ENCODE measurements at regions not wholly inside any gene's neighbourhood (a gene's known extent, or its start where the extent isn't known, plus 50 kb on each side); places are given as distances from the start of the nearest gene placed in this dataset.

DNA sequence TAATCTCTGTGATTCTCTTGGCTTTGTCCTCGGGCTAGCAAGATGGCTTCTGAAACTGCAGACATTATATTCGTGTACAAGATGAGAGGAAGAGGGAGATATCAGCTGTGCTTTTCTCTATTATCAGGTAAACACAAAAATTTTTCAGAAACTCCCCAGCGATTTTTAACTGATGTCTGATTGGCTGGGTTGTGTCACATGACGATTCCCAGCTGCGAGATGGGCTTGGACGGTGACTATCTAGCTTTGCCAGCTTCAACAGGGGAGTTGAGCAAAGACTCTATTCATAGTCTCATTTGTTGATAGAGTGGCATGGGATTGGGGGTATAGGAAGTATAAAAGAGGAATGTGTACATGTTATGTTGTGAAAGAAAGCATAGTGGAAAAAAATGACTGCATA, 248.8 kb upstream of the AZI2 start:
- TF ChIP-seq POLR2AphosphoS5 (IDR thresholded peaks at IDR 0.05; ENCODE audit: borderline replicate concordance, low read depth, low read length) (no peak), FOXP2 (optimal IDR thresholded peaks at IDR 0.05; ENCODE audit: control extremely low read depth, extremely low read length, insufficient read depth) (no peak), EZH2 (IDR thresholded peaks at IDR 0.05) (no peak)
- H3K27ac ChIP-seq = no peak overlapping the region
- no peak for DNase-seq (ENCODE audit: low read depth, low spot score)
- no peaks in the 10 kb centered on the region for H3K36me3 ChIP-seq (ENCODE audit: insufficient read depth, low read length)
- H3K4me3 ChIP-seq = no peak overlapping the region
- no peaks in the 10 kb centered on the region for H3K9me3 ChIP-seq (ENCODE audit: low read depth, low read length)
- no peak overlapping the region for H3K9ac ChIP-seq (ENCODE audit: insufficient read length)

DNA sequence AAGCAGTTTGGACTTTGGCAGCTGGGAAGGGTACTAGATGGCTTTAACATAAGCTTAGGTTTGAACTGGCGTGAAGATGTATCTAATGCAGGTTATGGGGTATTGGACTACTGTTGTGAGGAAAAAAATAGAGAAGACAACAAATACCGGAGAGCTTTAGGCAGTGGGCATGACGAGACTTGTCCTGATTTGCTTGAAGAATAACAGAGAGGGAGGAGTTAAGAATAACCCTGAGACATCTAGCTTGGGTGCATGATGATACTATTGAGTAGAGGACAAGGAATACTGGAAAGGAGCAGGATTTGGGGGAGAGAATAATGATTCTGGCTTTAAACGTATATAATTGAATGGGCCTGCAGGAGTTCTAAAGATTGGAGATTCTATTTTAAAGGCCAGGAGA, 249.5 kb upstream of the AZI2 start:
- H3K4me3 ChIP-seq = no peak overlapping the region
- H3K27ac ChIP-seq = no peak overlapping the region
- H3K9me3 ChIP-seq (ENCODE audit: low read depth, low read length) = no peaks in the 10 kb centered on the region
- no peak for DNase-seq (ENCODE audit: low read depth, low spot score)
- no peaks in the 10 kb centered on the region for H3K36me3 ChIP-seq (ENCODE audit: insufficient read depth, low read length)
- TF ChIP-seq POLR2AphosphoS5 (IDR thresholded peaks at IDR 0.05; ENCODE audit: borderline replicate concordance, low read depth, low read length) = no peak
- no peak for TF ChIP-seq FOXP2 (optimal IDR thresholded peaks at IDR 0.05; ENCODE audit: control extremely low read depth, extremely low read length, insufficient read depth)
- TF ChIP-seq EZH2 (IDR thresholded peaks at IDR 0.05) = no peak
- no peak overlapping the region for H3K9ac ChIP-seq (ENCODE audit: insufficient read length)

DNA sequence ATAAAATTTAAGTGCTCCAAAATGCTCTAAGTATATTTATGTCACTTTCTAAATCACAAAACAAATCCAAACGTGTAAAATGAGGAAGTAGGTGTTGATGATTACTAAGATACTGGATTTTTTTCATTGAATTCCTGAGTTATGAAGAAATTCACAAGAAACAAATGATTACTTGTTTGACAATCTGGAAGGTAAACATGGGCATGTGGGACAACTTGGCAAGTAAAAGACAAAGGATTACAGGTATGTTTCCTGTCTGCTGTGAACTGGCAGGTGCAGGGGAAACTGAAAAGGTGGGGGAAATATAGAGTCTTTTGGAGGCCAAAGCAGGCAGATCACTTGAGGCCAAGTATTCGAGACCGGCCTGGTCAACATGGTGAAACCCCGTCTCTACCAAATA, 252.7 kb upstream of the AZI2 start:
- TF ChIP-seq POLR2AphosphoS5 (IDR thresholded peaks at IDR 0.05; ENCODE audit: borderline replicate concordance, low read depth, low read length) (no peak), FOXP2 (optimal IDR thresholded peaks at IDR 0.05; ENCODE audit: control extremely low read depth, extremely low read length, insufficient read depth) (no peak)
- Histone ChIP-seq H3K27ac (no peak overlapping the region), H3K4me3 (no peak overlapping the region), H3K9ac (ENCODE audit: insufficient read length) (no peak overlapping the region), H3K9me3 (ENCODE audit: low read depth, low read length) (no peaks in the 10 kb centered on the region), H3K36me3 (ENCODE audit: insufficient read depth, low read length) (no peaks in the 10 kb centered on the region)
- no peak for DNase-seq (ENCODE audit: low read depth, low spot score)

DNA sequence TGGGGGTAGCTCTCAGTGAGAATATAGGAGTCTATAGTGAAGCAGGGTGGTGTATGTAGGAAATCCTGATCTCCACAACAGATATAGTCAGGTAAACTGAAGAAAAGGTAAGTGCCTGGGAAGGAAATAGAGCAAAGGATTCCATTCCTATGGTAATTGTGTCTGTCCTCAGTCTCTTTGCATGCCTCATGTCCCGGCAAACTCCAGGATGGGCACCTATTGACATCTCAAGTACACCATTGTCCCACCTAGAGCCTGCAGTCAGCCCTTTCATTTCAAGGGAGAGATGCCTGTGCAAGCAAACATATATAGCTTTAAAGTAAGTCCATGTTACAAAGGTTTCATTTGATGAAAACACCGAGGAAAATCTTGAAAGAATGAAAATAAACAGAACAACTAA, 257.7 kb upstream of the AZI2 start:
- H3K36me3 ChIP-seq (ENCODE audit: insufficient read depth, low read length) = no peaks in the 10 kb centered on the region
- no peaks in the 10 kb centered on the region for H3K9me3 ChIP-seq (ENCODE audit: low read depth, low read length)
- no peak overlapping the region for H3K4me3 ChIP-seq
- TF ChIP-seq POLR2AphosphoS5 (IDR thresholded peaks at IDR 0.05; ENCODE audit: borderline replicate concordance, low read depth, low read length) (no peak), FOXP2 (optimal IDR thresholded peaks at IDR 0.05; ENCODE audit: control extremely low read depth, extremely low read length, insufficient read depth) (no peak), EZH2 (IDR thresholded peaks at IDR 0.05) (no peak)
- DNase-seq (ENCODE audit: low read depth, low spot score) = no peak
- H3K9ac ChIP-seq (ENCODE audit: insufficient read length) = no peak overlapping the region
- no peak overlapping the region for H3K27ac ChIP-seq

DNA sequence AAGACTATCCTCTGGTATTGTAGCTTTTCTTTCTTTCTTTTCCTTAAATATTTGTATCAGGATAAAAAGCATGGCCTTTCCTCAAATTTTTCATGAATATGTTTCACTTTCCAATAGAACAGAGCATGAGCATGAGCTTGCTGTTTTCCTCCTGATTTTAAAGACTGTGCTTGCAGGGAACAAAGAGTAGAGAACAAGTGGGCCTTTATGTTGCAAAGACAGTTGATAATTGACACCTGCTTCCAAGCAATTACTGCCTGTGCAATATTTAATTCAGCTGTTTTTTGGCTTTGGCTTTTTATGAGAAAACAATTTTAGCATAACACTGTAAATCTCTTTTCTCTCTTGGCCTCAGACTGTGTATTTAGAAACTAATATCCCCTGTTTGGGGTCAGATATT, 263.6 kb upstream of the AZI2 start:
- DNase-seq (ENCODE audit: low read depth, low spot score) = no peak
- Histone ChIP-seq H3K9ac (ENCODE audit: insufficient read length) (no peak overlapping the region), H3K4me3 (no peak overlapping the region), H3K27ac (no peak overlapping the region), H3K36me3 (ENCODE audit: insufficient read depth, low read length) (no peaks in the 10 kb centered on the region), H3K9me3 (ENCODE audit: low read depth, low read length) (no peaks in the 10 kb centered on the region)
- no peak for TF ChIP-seq EZH2 (IDR thresholded peaks at IDR 0.05)
- TF ChIP-seq FOXP2 (optimal IDR thresholded peaks at IDR 0.05; ENCODE audit: control extremely low read depth, extremely low read length, insufficient read depth) = no peak
- no peak for TF ChIP-seq POLR2AphosphoS5 (IDR thresholded peaks at IDR 0.05; ENCODE audit: borderline replicate concordance, low read depth, low read length)

DNA sequence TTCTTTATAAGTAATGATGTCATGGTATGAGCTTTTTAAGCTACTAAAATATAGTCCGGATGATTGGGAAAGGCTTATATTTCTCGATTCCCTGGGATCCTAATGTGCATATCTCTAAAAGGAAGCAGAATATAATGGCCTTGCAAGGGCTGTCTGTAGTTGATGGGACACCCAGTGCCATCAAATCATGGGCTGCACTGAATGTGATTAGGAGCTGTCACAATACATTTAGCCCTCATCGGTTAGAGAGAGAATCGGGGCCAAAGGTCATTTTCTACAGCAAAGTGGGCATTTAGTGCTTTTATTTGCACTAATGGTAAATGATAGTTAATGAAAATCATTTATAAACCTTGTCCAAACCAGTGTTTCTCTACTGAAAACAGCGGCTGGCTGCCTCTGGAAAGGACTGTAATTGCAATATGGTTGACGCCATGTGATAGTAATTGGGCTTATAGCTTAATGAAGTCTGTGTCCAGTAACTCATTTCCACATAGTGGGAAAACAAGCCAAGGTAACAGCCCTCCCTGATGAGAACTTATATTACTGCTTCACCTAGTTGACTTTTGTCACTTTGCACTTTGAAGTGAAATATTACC, 265.0 kb upstream of the AZI2 start:
- no peak for DNase-seq (ENCODE audit: low read depth, low spot score)
- H3K9me3 ChIP-seq (ENCODE audit: low read depth, low read length) = no peaks in the 10 kb centered on the region
- H3K36me3 ChIP-seq (ENCODE audit: insufficient read depth, low read length) = no peaks in the 10 kb centered on the region
- TF ChIP-seq EZH2 (IDR thresholded peaks at IDR 0.05) (no peak), FOXP2 (optimal IDR thresholded peaks at IDR 0.05; ENCODE audit: control extremely low read depth, extremely low read length, insufficient read depth) (no peak), POLR2AphosphoS5 (IDR thresholded peaks at IDR 0.05; ENCODE audit: borderline replicate concordance, low read depth, low read length) (no peak)
- no peak overlapping the region for H3K27ac ChIP-seq
- no peak overlapping the region for H3K4me3 ChIP-seq
- H3K9ac ChIP-seq (ENCODE audit: insufficient read length) = no peak overlapping the region

DNA sequence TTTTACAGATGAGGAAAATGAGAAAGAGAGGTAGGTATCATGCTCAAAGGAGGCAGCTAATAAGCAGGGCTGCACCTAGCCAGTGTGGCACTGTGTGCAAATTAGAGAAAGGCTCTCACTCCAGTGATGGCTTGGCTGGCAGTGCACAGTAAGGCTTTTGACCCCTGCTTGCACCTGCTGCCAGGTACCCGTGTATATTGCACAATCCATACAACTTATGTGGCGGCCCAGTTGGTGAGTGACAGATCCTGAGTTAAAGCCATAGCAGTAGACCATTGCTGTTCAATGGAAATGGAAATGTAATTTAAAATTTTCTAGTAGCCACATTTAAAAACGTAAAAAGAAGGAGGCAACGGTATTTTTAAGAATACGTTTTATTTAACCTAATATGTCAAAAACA, 266.4 kb upstream of the AZI2 start:
- H3K27ac ChIP-seq = no peak overlapping the region
- H3K9ac ChIP-seq (ENCODE audit: insufficient read length) = no peak overlapping the region
- no peaks in the 10 kb centered on the region for H3K9me3 ChIP-seq (ENCODE audit: low read depth, low read length)
- no peak for DNase-seq (ENCODE audit: low read depth, low spot score)
- H3K4me3 ChIP-seq = no peak overlapping the region
- no peaks in the 10 kb centered on the region for H3K36me3 ChIP-seq (ENCODE audit: insufficient read depth, low read length)
- TF ChIP-seq FOXP2 (optimal IDR thresholded peaks at IDR 0.05; ENCODE audit: control extremely low read depth, extremely low read length, insufficient read depth) (no peak), EZH2 (IDR thresholded peaks at IDR 0.05) (no peak), POLR2AphosphoS5 (IDR thresholded peaks at IDR 0.05; ENCODE audit: borderline replicate concordance, low read depth, low read length) (no peak)

DNA sequence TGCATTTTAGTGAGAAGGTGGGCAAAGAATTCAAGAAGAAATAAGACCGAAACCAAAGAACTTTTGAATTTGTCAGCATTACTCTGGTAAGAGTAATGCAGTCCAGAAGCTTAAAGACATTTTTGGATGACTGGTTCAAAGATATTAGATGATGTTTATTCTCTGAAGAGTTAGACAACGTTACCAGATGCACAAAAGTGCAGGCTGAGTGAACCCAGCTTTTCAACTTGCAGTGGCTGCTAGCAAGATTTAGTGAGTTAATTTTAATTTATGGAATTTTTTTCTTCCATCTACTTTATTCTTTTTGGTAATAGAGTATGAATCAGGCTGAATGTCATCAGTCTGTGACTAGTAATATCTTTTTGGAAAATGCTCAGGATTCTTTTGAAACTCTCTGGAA, 267.3 kb upstream of the AZI2 start:
- Histone ChIP-seq H3K4me3 (no peak overlapping the region), H3K9ac (ENCODE audit: insufficient read length) (no peak overlapping the region), H3K27ac (no peak overlapping the region), H3K36me3 (ENCODE audit: insufficient read depth, low read length) (no peaks in the 10 kb centered on the region), H3K9me3 (ENCODE audit: low read depth, low read length) (no peaks in the 10 kb centered on the region)
- TF ChIP-seq EZH2 (IDR thresholded peaks at IDR 0.05) = no peak
- no peak for TF ChIP-seq POLR2AphosphoS5 (IDR thresholded peaks at IDR 0.05; ENCODE audit: borderline replicate concordance, low read depth, low read length)
- no peak for TF ChIP-seq FOXP2 (optimal IDR thresholded peaks at IDR 0.05; ENCODE audit: control extremely low read depth, extremely low read length, insufficient read depth)
- no peak for DNase-seq (ENCODE audit: low read depth, low spot score)

DNA sequence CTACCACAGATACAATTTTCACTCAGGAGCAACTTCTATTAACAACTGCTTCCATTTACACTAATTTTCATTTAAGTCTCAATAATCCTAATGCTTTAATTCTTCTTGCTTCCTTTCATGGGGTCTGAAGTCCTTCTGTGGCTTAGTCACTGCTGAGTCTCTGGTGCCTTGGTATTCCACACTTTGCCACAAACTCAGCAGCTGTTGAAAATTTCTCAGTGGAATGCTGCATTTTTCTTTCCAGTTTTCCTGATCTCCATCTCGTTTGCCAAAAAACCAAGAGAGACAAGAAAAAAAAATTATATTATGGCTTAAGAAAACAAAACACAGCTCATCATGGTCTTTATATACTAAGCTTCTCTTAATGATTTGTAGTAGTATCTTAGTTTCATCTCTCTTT, 269.2 kb upstream of the AZI2 start:
- H3K9me3 ChIP-seq (ENCODE audit: low read depth, low read length) = no peaks in the 10 kb centered on the region
- DNase-seq (ENCODE audit: low read depth, low spot score) = no peak
- H3K9ac ChIP-seq (ENCODE audit: insufficient read length) = no peak overlapping the region
- TF ChIP-seq EZH2 (IDR thresholded peaks at IDR 0.05) (no peak), FOXP2 (optimal IDR thresholded peaks at IDR 0.05; ENCODE audit: control extremely low read depth, extremely low read length, insufficient read depth) (no peak), POLR2AphosphoS5 (IDR thresholded peaks at IDR 0.05; ENCODE audit: borderline replicate concordance, low read depth, low read length) (no peak)
- no peak overlapping the region for H3K27ac ChIP-seq
- no peak overlapping the region for H3K4me3 ChIP-seq
- H3K36me3 ChIP-seq (ENCODE audit: insufficient read depth, low read length) = no peaks in the 10 kb centered on the region

Data from SK-N-MC (cell line).